Fibroblast of mammary gland (primary cell): ENCODE measurements at regions not wholly inside any gene's neighbourhood (a gene's known extent, or its start where the extent isn't known, plus 50 kb on each side); places are given as distances from the start of the nearest gene placed in this dataset.

ENCODE experiments used
- DNase-seq: peaks from one replicate; pipeline ENCODE4 v3.0.0-alpha.2; 2010; ENCODE audit warnings: low read depth
- H3K4me3 ChIP-seq: 2 replicates; pipeline ENCODE4 v1.5.1; 2011; ENCODE audit warnings: low read depth, mild to moderate bottlenecking, low read length, moderate library complexity; ENCODE audit not compliant: control insufficient read depth
- TF ChIP-seq, protein P1 (sequence below): conservative IDR thresholded peaks from 2 replicates; pipeline ENCODE4 v1.5.1; 2011; ENCODE audit warnings: low read depth, low read length, inconsistent platforms; ENCODE audit not compliant: control insufficient read depth, insufficient read depth

DNA sequence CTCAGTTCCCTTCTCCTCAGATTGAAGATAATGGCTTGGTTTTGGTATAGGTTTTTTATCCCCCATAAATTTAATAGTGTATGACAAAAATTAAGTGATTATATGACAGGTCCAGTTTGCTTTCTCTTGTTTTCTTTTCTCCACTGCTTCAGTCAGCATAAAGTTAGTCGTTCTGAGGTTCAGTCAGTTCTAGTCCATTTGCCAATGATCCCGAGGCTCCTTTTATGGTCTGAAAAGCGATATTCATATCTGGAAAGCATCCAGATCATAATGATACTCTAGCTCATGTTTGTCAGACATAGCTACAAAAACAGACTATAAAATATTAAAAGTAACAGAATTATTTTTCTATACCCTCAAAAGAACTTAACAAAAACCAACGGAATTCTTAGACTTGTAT, 67.1 kb upstream of the SLC38A4 start:
- TF ChIP-seq, protein P1, sequence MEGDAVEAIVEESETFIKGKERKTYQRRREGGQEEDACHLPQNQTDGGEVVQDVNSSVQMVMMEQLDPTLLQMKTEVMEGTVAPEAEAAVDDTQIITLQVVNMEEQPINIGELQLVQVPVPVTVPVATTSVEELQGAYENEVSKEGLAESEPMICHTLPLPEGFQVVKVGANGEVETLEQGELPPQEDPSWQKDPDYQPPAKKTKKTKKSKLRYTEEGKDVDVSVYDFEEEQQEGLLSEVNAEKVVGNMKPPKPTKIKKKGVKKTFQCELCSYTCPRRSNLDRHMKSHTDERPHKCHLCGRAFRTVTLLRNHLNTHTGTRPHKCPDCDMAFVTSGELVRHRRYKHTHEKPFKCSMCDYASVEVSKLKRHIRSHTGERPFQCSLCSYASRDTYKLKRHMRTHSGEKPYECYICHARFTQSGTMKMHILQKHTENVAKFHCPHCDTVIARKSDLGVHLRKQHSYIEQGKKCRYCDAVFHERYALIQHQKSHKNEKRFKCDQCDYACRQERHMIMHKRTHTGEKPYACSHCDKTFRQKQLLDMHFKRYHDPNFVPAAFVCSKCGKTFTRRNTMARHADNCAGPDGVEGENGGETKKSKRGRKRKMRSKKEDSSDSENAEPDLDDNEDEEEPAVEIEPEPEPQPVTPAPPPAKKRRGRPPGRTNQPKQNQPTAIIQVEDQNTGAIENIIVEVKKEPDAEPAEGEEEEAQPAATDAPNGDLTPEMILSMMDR, result no peak
- DNase-seq, result no peak
- H3K4me3 ChIP-seq, result no peak overlapping the region

DNA sequence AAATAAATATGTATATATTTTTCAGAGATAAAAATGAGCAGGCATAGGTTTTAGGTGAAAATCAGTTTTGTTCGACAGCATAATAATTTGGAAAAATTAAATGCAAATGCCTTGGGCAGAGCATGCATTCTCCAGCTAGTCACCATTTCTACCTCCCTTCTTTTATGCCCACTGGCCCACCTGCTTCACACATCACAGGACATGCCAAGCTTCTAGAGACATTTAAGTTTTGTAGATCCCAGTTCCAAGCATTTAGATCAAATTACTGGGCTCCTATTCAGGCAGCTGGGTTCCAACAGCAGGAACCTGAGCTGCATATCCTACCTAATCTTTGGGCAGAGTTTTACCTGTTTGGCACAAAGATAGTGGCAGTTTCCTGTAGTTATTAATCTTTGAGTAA, 67.6 kb upstream of the SLC38A4 start:
- no peak overlapping the region for H3K4me3 ChIP-seq
- TF ChIP-seq, protein P1, result no peak
- no peak for DNase-seq

GRCh38 chr12:46895726-46896125, 69.9 kb upstream of the SLC38A4 start:
- TF ChIP-seq, protein P1, result no peak
- no peak for DNase-seq
- H3K4me3 ChIP-seq, result no peak overlapping the region

DNA sequence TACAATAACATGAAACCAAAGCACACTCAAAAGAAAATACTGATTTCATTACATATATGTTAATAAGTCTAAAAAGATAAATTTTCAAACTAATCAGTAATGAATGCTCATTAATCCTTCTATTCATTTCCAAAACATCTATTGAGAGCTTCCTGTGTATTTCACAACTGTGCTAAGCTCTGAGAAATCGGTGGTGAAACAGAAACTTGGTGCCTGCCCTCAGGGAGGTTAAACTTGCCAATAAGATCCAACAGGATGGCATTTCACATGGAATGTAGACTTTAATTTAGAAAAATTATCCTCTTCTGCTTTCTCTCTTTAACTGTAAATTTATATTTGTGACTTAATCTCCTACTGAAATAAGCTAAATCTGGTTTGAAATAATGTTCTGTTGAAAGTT, 70.9 kb upstream of the SLC38A4 start:
- DNase-seq, result no peak
- H3K4me3 ChIP-seq, result no peak overlapping the region
- TF ChIP-seq, protein P1, result no peak

GRCh38 chr12:46898152-46898931, 72.5 kb upstream of the SLC38A4 start:
- no peak for DNase-seq
- TF ChIP-seq, protein P1, result no peak
- no peak overlapping the region for H3K4me3 ChIP-seq

DNA sequence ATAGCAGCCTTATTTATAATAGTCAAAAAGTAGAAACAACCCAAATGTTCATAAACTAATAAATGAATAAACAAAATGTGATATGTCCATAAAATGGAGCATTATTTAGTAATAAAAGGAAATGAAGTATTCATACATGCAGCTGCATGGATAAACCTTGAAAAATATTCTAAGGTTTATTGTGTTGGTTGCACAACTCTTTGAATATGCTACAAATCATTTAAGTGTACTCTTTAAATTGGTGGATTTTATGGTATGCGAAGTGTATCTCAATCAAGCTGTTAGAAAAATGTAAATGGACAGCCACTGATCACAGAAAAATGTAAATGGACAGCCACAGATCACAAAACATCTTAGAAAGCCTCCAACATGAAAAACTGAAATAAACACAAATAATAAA, 73.2 kb upstream of the SLC38A4 start:
- no peak overlapping the region for H3K4me3 ChIP-seq
- TF ChIP-seq, protein P1, result no peak
- DNase-seq, result no peak
